ENCODE measurements at regions not wholly inside any gene's neighbourhood (a gene's known extent, or its start where the extent isn't known, plus 50 kb on each side); places are given as distances from the start of the nearest gene placed in this dataset.

DNA sequence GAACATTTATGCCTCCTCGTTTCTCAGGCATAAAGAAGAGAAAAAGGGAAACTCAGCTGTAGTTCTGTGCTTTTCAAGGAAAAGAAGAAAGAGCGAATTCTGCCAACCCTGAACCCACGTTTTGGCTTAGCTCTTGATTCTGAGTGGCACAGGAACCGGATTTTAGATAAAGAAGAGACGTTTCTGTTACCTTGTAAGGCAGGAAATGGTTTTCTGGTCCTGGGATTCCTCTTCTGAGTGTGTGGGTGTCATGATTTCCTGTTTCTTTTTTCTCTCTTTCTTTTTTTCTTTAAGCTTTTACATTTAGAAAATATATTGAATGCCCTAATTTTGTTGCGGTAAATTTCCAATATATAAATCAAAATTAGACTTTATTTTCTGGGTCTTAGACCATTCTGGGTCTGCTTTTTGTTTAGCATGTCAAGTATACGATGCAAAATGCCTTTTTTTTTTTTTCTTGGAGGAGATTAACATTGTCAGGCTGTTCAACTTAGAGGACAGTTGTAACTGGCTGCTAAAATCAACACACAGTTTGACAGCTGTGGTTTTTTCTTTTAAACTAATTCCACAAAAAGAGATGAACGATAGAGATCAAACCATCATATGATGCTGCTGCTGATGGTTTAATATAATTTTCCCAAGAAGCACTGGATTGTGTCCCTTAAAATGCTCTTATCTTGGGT lies 190.8 kb downstream of the GATA3 start:
- POLR2A ChIA-PET, result no interaction called here

More for the DNA sequence above, 190.8 kb downstream of the GATA3 start:
- DNase-seq (ENCODE audit: low read depth, low spot score) (no peak), ATAC-seq (no peak)
- no peak overlapping the region for H3K4me2 ChIP-seq (ENCODE audit: low read length)
- no peak overlapping the region for H3K9ac ChIP-seq (ENCODE audit: low read length)
- ChIA-PET RAD21 (ENCODE audit: low non-redundant PET in 1 of 2, low total read pairs in 2 of 2, uncharacterized antibody in 2 of 2, unreplicated experiment in 2 of 2) (no interaction called here), CTCF (no interaction called here)
- 0 out of 2 replicates have a peak, but pooled peaks cover 8% of the 10 kb centered on the region for H3K27me3 ChIP-seq (ENCODE audit: insufficient read depth, low read length)
- H3K79me2 ChIP-seq (ENCODE audit: insufficient read depth, low read length), result no peaks in the 10 kb centered on the region
- TF ChIP-seq ZFX (IDR thresholded peaks at IDR 0.05) (no peak), SRF (IDR thresholded peaks at IDR 0.05; ENCODE audit: low read depth) (no peak), CBX3 (IDR thresholded peaks at IDR 0.05; ENCODE audit: low read depth) (no peak), MAX (IDR thresholded peaks at IDR 0.05) (no peak), ZBTB33 (IDR thresholded peaks at IDR 0.05; ENCODE audit: extremely low read depth, insufficient replicate concordance, low read length) (no peak), ATF3 (IDR thresholded peaks at IDR 0.05) (no peak), TCF7L2 (IDR thresholded peaks at IDR 0.05; ENCODE audit: borderline replicate concordance, extremely low read depth, insufficient read depth, insufficient read length) (no peak), ZNF274 (IDR thresholded peaks at IDR 0.05; ENCODE audit: low read depth, low read length) (no peak), POLR2A (IDR thresholded peaks at IDR 0.05; ENCODE audit: borderline replicate concordance, extremely low read depth, insufficient read depth, insufficient read length) (no peak)
- no TSS peak for BruUV-seq (replicated peaks)
- no peak overlapping the region for H3K4me3 ChIP-seq (replicated peaks in 1 of 2; ENCODE audit: low read depth in 1 of 2, low read length in 2 of 2)
- intact Hi-C loops (cut with micrococcal nuclease), result no loop called here
- H3K36me3 ChIP-seq (ENCODE audit: control insufficient read depth in 1 of 2, insufficient read depth in 2 of 2, low read length in 2 of 2), result no peaks in the 10 kb centered on the region
- no peaks in the 10 kb centered on the region for H3K9me3 ChIP-seq (ENCODE audit: control insufficient read depth in 1 of 2, insufficient read depth in 1 of 2, low read depth in 1 of 2, low read length in 2 of 2)
- no peak overlapping the region for H2AFZ ChIP-seq (ENCODE audit: low read depth, low read length, poor library complexity, severe bottlenecking)
- no peak overlapping the region for H3K27ac ChIP-seq (ENCODE audit: low read depth, low read length)
- no peaks in the 10 kb centered on the region for H4K20me1 ChIP-seq (ENCODE audit: insufficient read depth)
- H3K9me2 ChIP-seq (ENCODE audit: insufficient read depth), result no peaks in the 10 kb centered on the region
- H3K4me1 ChIP-seq (ENCODE audit: control insufficient read depth in 1 of 2, insufficient read depth in 2 of 2, low read length in 2 of 2), result no peaks in the 10 kb centered on the region

Measured in HCT116 (cell line).